K562 (cell line): ENCODE measurements at regions not wholly inside any gene's neighbourhood (a gene's known extent, or its start where the extent isn't known, plus 50 kb on each side); places are given as distances from the start of the nearest gene placed in this dataset.

Experiments used
- ATAC-seq: fragments of 200-7000 bp; cut with Tn5 transposase; 3 replicates; pipeline ENCODE4 v1.9.1; 2020; ENCODE audit warnings: moderate library complexity
- BruUV-seq: library from RNA; stranded (reverse); fragments of 400-500 nt; replicated peaks from 2 replicates; lab custom pipeline; 2021; lab: Mats Ljungman, UMichigan
- CTCF ChIA-PET: fragments of 300-600 bp; formaldehyde crosslinking; extraction: SDS; loops from one replicate; lab custom pipeline; 2021; ENCODE audit warnings: low intra/inter-chr PET ratio; lab: Yijun Ruan, JAX
- POLR2A ChIA-PET: fragments of 300-600, 350-650 bp; sonication (Branson Sonifier 250); formaldehyde crosslinking; extraction: SDS; loops from one replicate; lab custom pipeline; 2021; ENCODE audit warnings: antibody characterized with exemption, inconsistent platforms; lab: Yijun Ruan, JAX
- DNase-seq, 4 experiments: peaks; one replicate each; pipeline versions ENCODE4 v3.0.0 to v3.0.0-alpha.2; 2011 to 2018; ENCODE audit warnings: low spot score in 3 of 4, mixed read lengths in 3 of 4; ENCODE audit errors: extremely low read depth in 1 of 4
- FAIRE-seq: peaks from 2 replicates; lab custom pipeline; 2011; peaks lifted over from hg19 to GRCh38; lab: Jason Lieb, UNC
- H2AFZ ChIP-seq: 2 replicates; pipeline ENCODE4 v1.6.0; 2011; ENCODE audit warnings: low read depth, low read length, control low read depth, inconsistent platforms
- H3K27ac ChIP-seq: fragments of 200-600 bp; 3 replicates; pipeline ENCODE4 v1.8.0; 2011; ENCODE audit warnings: low read depth, mild to moderate bottlenecking, control low read depth, inconsistent platforms, low read length, moderate library complexity, mixed read lengths; ENCODE audit errors: extremely low read depth
- H3K27me3 ChIP-seq, 2 experiments: fragments of 300-600 bp in 1 of 2; 2 replicates in 1 of 2; 3 replicates in 1 of 2; pipeline versions ENCODE4 v1.6.0 to v1.8.0; 2011; ENCODE audit warnings: inconsistent platforms in 2 of 2, low read length in 2 of 2, mild to moderate bottlenecking in 1 of 2, mixed read lengths in 1 of 2, moderate library complexity in 1 of 2; ENCODE audit not compliant: control insufficient read depth in 2 of 2, insufficient read depth in 2 of 2
- H3K36me3 ChIP-seq: fragments of 300-600 bp; 3 replicates; pipeline ENCODE4 v1.8.0; 2011; ENCODE audit warnings: mild to moderate bottlenecking, low read length, inconsistent platforms; ENCODE audit not compliant: control insufficient read depth, insufficient read depth
- H3K4me1 ChIP-seq, 2 experiments: fragments of 200-600 bp in 1 of 2; replicated peaks in 1 of 2; 2 replicates in 1 of 2; 3 replicates in 1 of 2; pipeline versions ENCODE4 v1.5.1 to v1.8.0; 2011; ENCODE audit warnings: inconsistent platforms in 2 of 2, low read length in 2 of 2, mild to moderate bottlenecking in 1 of 2, mixed read lengths in 1 of 2, moderate library complexity in 1 of 2; ENCODE audit not compliant: control insufficient read depth in 2 of 2, insufficient read depth in 2 of 2
- H3K4me2 ChIP-seq: 2 replicates; pipeline ENCODE4 v1.6.1; 2011; ENCODE audit warnings: low read length, control low read depth, inconsistent platforms, mixed read lengths; ENCODE audit not compliant: insufficient read depth
- H3K4me3 ChIP-seq: fragments of 200-600 bp; sonication (generic), shearing (Covaris generic); 2 replicates; pipeline ENCODE4 v1.5.1; 2016; ENCODE audit warnings: control low read depth, inconsistent platforms
- H3K79me2 ChIP-seq: fragments of 200-600 bp; 3 replicates; pipeline ENCODE4 v1.8.0; 2011; ENCODE audit warnings: low read length, inconsistent platforms; ENCODE audit not compliant: control insufficient read depth, insufficient read depth
- H3K9ac ChIP-seq, 2 experiments: 2 replicates each; pipeline versions ENCODE4 v1.6.0 to v1.6.1; 2011; ENCODE audit warnings: low read depth in 2 of 2, low read length in 2 of 2, control low read depth in 1 of 2, inconsistent platforms in 1 of 2, mild to moderate bottlenecking in 1 of 2, mixed read lengths in 1 of 2; ENCODE audit not compliant: insufficient read depth in 1 of 2
- H3K9me1 ChIP-seq: one replicate; pipeline ENCODE4 v1.6.0; 2011; ENCODE audit warnings: inconsistent platforms, mild to moderate bottlenecking, low read length, moderate library complexity; ENCODE audit not compliant: control insufficient read depth, insufficient read depth
- H3K9me3 ChIP-seq: replicated peaks from 2 replicates; pipeline ENCODE4 v1.5.1; 2011; ENCODE audit warnings: low read depth, low read length, inconsistent platforms; ENCODE audit not compliant: control insufficient read depth, insufficient read depth
- H4K20me1 ChIP-seq: replicated peaks from 2 replicates; pipeline ENCODE4 v1.6.1; 2011; ENCODE audit warnings: low read length, inconsistent platforms, mixed read lengths; ENCODE audit not compliant: control insufficient read depth, insufficient read depth
- ARID3A ChIP-seq: IDR thresholded peaks from 2 replicates; pipeline ENCODE4 v1.6.1; 2012; ENCODE audit warnings: low read depth, low read length, improper control_type of control experiment, borderline replicate concordance
- DDX20 ChIP-seq: fragments of 450-650 bp; IDR thresholded peaks from 2 replicates; pipeline ENCODE4 v1.6.1; 2016; ENCODE audit warnings: missing genetic modification characterization, low read depth, mild to moderate bottlenecking, missing compliant biosample characterization, moderate library complexity
- EP400 ChIP-seq: fragments of 450-650 bp; IDR thresholded peaks from 2 replicates; pipeline ENCODE4 v1.6.1; 2017; ENCODE audit warnings: antibody characterized with exemption, mild to moderate bottlenecking, moderate library complexity
- ETS2 ChIP-seq: IDR thresholded peaks from 2 replicates; pipeline ENCODE4 v1.6.1; 2016; ENCODE audit warnings: borderline replicate concordance, missing genetic modification characterization, mild to moderate bottlenecking, moderate library complexity, missing compliant biosample characterization; ENCODE audit not compliant: poor library complexity, severe bottlenecking
- HNRNPL ChIP-seq: fragments of 200-400 bp; formaldehyde crosslinking; IDR thresholded peaks from 2 replicates; pipeline ENCODE4 v1.6.1; 2017; ENCODE audit warnings: low read depth, mild to moderate bottlenecking, low read length
- KLF1 ChIP-seq: fragments of 450-650 bp; IDR thresholded peaks from 2 replicates; pipeline ENCODE4 v1.6.1; 2016; ENCODE audit warnings: missing genetic modification characterization, missing compliant biosample characterization
- MECOM ChIP-seq: fragments of 250-450 bp; sonication (Bioruptor Pico); IDR thresholded peaks from 2 replicates; pipeline ENCODE4 v1.8.0; 2022; ENCODE audit warnings: inconsistent platforms
- POLR2AphosphoS2 ChIP-seq: IDR thresholded peaks from 2 replicates; pipeline ENCODE4 v1.6.1; 2012; ENCODE audit warnings: low read length, improper control_type of control experiment
- RNF2 ChIP-seq: sonication (generic); IDR thresholded peaks from 2 replicates; pipeline ENCODE4 v1.6.1; 2016
- SRSF1 ChIP-seq: fragments of 200-400 bp; formaldehyde crosslinking; IDR thresholded peaks from 2 replicates; pipeline ENCODE4 v1.6.1; 2017; ENCODE audit warnings: mild to moderate bottlenecking, low read depth, low read length, moderate library complexity
- STAG1 ChIP-seq: sonication (generic); formaldehyde crosslinking; IDR thresholded peaks from 2 replicates; pipeline ENCODE4 v1.5.0; 2020; ENCODE audit warnings: missing genetic modification reagents, borderline replicate concordance
- TAF1 ChIP-seq: IDR thresholded peaks from 2 replicates; pipeline ENCODE4 v1.6.1; 2011; ENCODE audit warnings: mild to moderate bottlenecking, low read length, moderate library complexity; ENCODE audit not compliant: insufficient read depth, control insufficient read depth, severe bottlenecking; ENCODE audit errors: extremely low read depth
- TFAM ChIP-seq: fragments of 250-450 bp; sonication (Bioruptor Pico); conservative IDR thresholded peaks from 2 replicates; pipeline ENCODE4 v1.5.0; 2021; ENCODE audit warnings: mild to moderate bottlenecking, moderate library complexity
- THAP12 ChIP-seq: fragments of 250-450 bp; sonication (Bioruptor Pico); IDR thresholded peaks from 2 replicates; pipeline ENCODE4 v1.9.0; 2021; ENCODE audit warnings: mild to moderate bottlenecking, inconsistent platforms
- TSC22D4 ChIP-seq: fragments of 450-650 bp; IDR thresholded peaks from 2 replicates; pipeline ENCODE4 v1.6.1; 2016; ENCODE audit warnings: missing genetic modification characterization, missing biosample characterization, control low read depth
- ZBTB12 ChIP-seq: fragments of 250-450 bp; sonication (Bioruptor Pico); IDR thresholded peaks from 2 replicates; pipeline ENCODE4 v1.4.0; 2020
- ZNF143 ChIP-seq: sonication (generic); formaldehyde crosslinking; IDR thresholded peaks from 2 replicates; pipeline ENCODE4 v1.9.0; 2022; ENCODE audit warnings: mild to moderate bottlenecking, missing genetic modification reagents
- ZNF232 ChIP-seq: sonication (generic); formaldehyde crosslinking; IDR thresholded peaks from 2 replicates; pipeline ENCODE4 v1.8.0; 2022; ENCODE audit warnings: mild to moderate bottlenecking, missing genetic modification reagents
- ZNF511 ChIP-seq: sonication (generic); formaldehyde crosslinking; IDR thresholded peaks from 2 replicates; pipeline ENCODE4 v1.8.0; 2022; ENCODE audit warnings: mild to moderate bottlenecking, missing genetic modification reagents
- ZNF699 ChIP-seq: fragments of 250-450 bp; sonication (Bioruptor Pico); IDR thresholded peaks from 2 replicates; pipeline ENCODE4 v1.8.0; 2021; ENCODE audit warnings: mild to moderate bottlenecking, moderate library complexity; ENCODE audit not compliant: insufficient replicate concordance
- WGBS: fragments of 100-300 bp; shearing (Covaris generic); methylation state at CpG from one replicate; pipeline ENCODE4 v1.1.6; 2016; ENCODE audit warnings: low coverage, mixed read lengths; ENCODE audit not compliant: insufficient coverage; ENCODE audit errors: missing lambda C conversion rate; 5-methylcytosine and 5-hydroxymethylcytosine counted together
- in situ Hi-C: fragments of 300-500 bp; cut with MboI; formaldehyde crosslinking; loops from 4 replicates; pipeline ENCODE4 v1.15.0; 2018; ENCODE audit warnings: inconsistent platforms, mixed read lengths
- intact Hi-C: fragments of 100-400 bp; cut with micrococcal nuclease; formaldehyde crosslinking; loops from 2 replicates; pipeline ENCODE4 v1.14.2; 2022

GRCh38 chr3:103810167-103810566, 1375.4 kb downstream of the ZPLD1 start:
- H4K20me1 ChIP-seq, result no peaks in the 10 kb centered on the region
- H3K9me3 ChIP-seq, result no peaks in the 10 kb centered on the region
- ATAC-seq (no peak), DNase-seq (no peak), FAIRE-seq (no peak)
- no peaks in the 10 kb centered on the region for H3K36me3 ChIP-seq
- no peak overlapping the region for H2AFZ ChIP-seq
- intact Hi-C loops, result no loop called here
- H3K4me2 ChIP-seq, result no peak overlapping the region
- no peak for TF ChIP-seq POLR2AphosphoS2
- no peak for TF ChIP-seq MECOM (CRISPR knock-in tag)
- TF ChIP-seq ZNF232 (CRISPR knock-in tag), result no peak
- TF ChIP-seq ZNF699, result no peak
- no peak for TF ChIP-seq DDX20 (tag)
- TF ChIP-seq ZBTB12 (CRISPR knock-in tag), result no peak
- TF ChIP-seq KLF1 (tag), result no peak
- TF ChIP-seq RNF2, result no peak
- no peak for TF ChIP-seq THAP12 (CRISPR knock-in tag)
- TF ChIP-seq ARID3A, result no peak
- TF ChIP-seq HNRNPL, result no peak
- TF ChIP-seq TSC22D4 (tag), result no peak
- TF ChIP-seq ZNF143, result no peak
- TF ChIP-seq ETS2, result no peak
- no peak for TF ChIP-seq ZNF511
- no peak for TF ChIP-seq TAF1
- no peak for TF ChIP-seq TFAM (CRISPR knock-in tag)
- TF ChIP-seq STAG1, result no peak
- no peak for TF ChIP-seq EP400
- no peak for TF ChIP-seq SRSF1
- ChIA-PET CTCF (no interaction called here), POLR2A (no interaction called here)
- no TSS peak for BruUV-seq
- 0% methylated on average over 2 of the region's 2 CpGs for WGBS
- no peaks in the 10 kb centered on the region for H3K79me2 ChIP-seq
- in situ Hi-C loops, result no loop called here
- H3K9me1 ChIP-seq, result no peaks in the 10 kb centered on the region
- no peaks in the 10 kb centered on the region for H3K27me3 ChIP-seq
- no peak overlapping the region for H3K27ac ChIP-seq
- H3K9ac ChIP-seq, result no peak overlapping the region
- no peaks in the 10 kb centered on the region for H3K4me1 ChIP-seq
- no peak overlapping the region for H3K4me3 ChIP-seq
